Left ventricle myocardium inferior (tissue), 1 donor: ENCODE measurements at regions not wholly inside any gene's neighbourhood (a gene's known extent, or its start where the extent isn't known, plus 50 kb on each side); places are given as distances from the start of the nearest gene placed in this dataset.

Experiments
- DNase-seq: peaks from one replicate; pipeline ENCODE4 v3.0.0-alpha.2; 2020
- H3K27ac ChIP-seq: fragments of 200-600 bp; replicated peaks from 2 replicates; pipeline ENCODE4 v1.8.0; 2021
- H3K27me3 ChIP-seq: fragments of 200-600 bp; 2 replicates; pipeline ENCODE4 v1.8.0; 2021; ENCODE audit warnings: low read depth
- H3K36me3 ChIP-seq: fragments of 200-600 bp; 2 replicates; pipeline ENCODE4 v1.8.0; 2021
- H3K4me1 ChIP-seq: fragments of 200-600 bp; 2 replicates; pipeline ENCODE4 v1.8.0; 2021
- H3K4me3 ChIP-seq: fragments of 200-600 bp; 2 replicates; pipeline ENCODE4 v1.8.0; 2021; ENCODE audit warnings: mild to moderate bottlenecking, moderate library complexity
- H3K9me3 ChIP-seq: fragments of 200-600 bp; replicated peaks from 2 replicates; pipeline ENCODE4 v1.8.0; 2021
- CTCF ChIP-seq: fragments of 200-600 bp; IDR thresholded peaks from 2 replicates; pipeline ENCODE4 v1.8.0; 2021; ENCODE audit warnings: antibody characterized with exemption, mild to moderate bottlenecking, borderline replicate concordance
- intact Hi-C: fragments of 100-400 bp; cut with micrococcal nuclease; formaldehyde crosslinking; loops from one replicate; pipeline ENCODE4 v1.11.0; 2022
- donor health status: DM: no; HTN: yes; CAD: no; lungs with severe emphysema.

GRCh38 chr10:124280916-124281315, 137.8 kb downstream of the OAT start:
- Histone ChIP-seq H3K9me3 (no peaks in the 10 kb centered on the region), H3K36me3 (no peaks in the 10 kb centered on the region), H3K4me1 (no peaks in the 10 kb centered on the region), H3K27me3 (peaks cover 10% of the 10 kb centered on the region), H3K4me3 (no peak overlapping the region), H3K27ac (no peak overlapping the region)
- no peak for TF ChIP-seq CTCF
- no peak for DNase-seq
- intact Hi-C loops, result no loop called here

GRCh38 chr10:124279882-124280281, 138.8 kb downstream of the OAT start:
- H3K9me3 ChIP-seq, result peaks cover 4% of the 10 kb centered on the region
- no peak overlapping the region for H3K4me3 ChIP-seq
- no peaks in the 10 kb centered on the region for H3K36me3 ChIP-seq
- no peaks in the 10 kb centered on the region for H3K4me1 ChIP-seq
- no peak overlapping the region for H3K27ac ChIP-seq
- no peak for TF ChIP-seq CTCF
- H3K27me3 ChIP-seq, result peaks cover 10% of the 10 kb centered on the region
- intact Hi-C loops, result no loop called here
- no peak for DNase-seq

- no peak overlapping the region for H3K27ac ChIP-seq
- no peak for TF ChIP-seq CTCF
These were observed 139.4 kb downstream of the OAT start for GRCh38 chr10:124279298-124279697.

GRCh38 chr10:124278356-124278755, 140.4 kb downstream of the OAT start:
- Histone ChIP-seq H3K9me3 (peaks cover 19% of the 10 kb centered on the region), H3K27ac (no peak overlapping the region), H3K4me1 (no peaks in the 10 kb centered on the region), H3K27me3 (peaks cover 10% of the 10 kb centered on the region), H3K36me3 (no peaks in the 10 kb centered on the region), H3K4me3 (no peak overlapping the region)
- TF ChIP-seq CTCF, result no peak
- intact Hi-C loops, result no loop called here
- DNase-seq, result no peak

More at GRCh38 chr10:124279298-124279697, 139.4 kb downstream of the OAT start:
- Histone ChIP-seq H3K4me3 (no peak overlapping the region), H3K9me3 (peaks cover 10% of the 10 kb centered on the region), H3K27me3 (peaks cover 10% of the 10 kb centered on the region), H3K4me1 (no peaks in the 10 kb centered on the region), H3K36me3 (no peaks in the 10 kb centered on the region)
- no peak for DNase-seq
- intact Hi-C loops, result no loop called here

GRCh38 chr10:124273141-124273540, 145.6 kb downstream of the OAT start:
- Histone ChIP-seq H3K4me1 (no peaks in the 10 kb centered on the region), H3K9me3 (peaks cover 37% of the 10 kb centered on the region), H3K27ac (no peak overlapping the region), H3K4me3 (no peak overlapping the region), H3K27me3 (no peaks in the 10 kb centered on the region), H3K36me3 (no peaks in the 10 kb centered on the region)
- no peak for TF ChIP-seq CTCF
- intact Hi-C loops, result no loop called here
- no peak for DNase-seq

- H3K27ac ChIP-seq, result no peak overlapping the region
- H3K4me3 ChIP-seq, result no peak overlapping the region
- H3K4me1 ChIP-seq, result no peaks in the 10 kb centered on the region
- peaks cover 37% of the 10 kb centered on the region for H3K9me3 ChIP-seq
- no peaks in the 10 kb centered on the region for H3K27me3 ChIP-seq
- TF ChIP-seq CTCF, result no peak
- intact Hi-C loops, result no loop called here
- H3K36me3 ChIP-seq, result no peaks in the 10 kb centered on the region
- no peak for DNase-seq
These were observed 147.0 kb downstream of the OAT start for GRCh38 chr10:124271676-124272075.
